SK-N-SH (cell line): ENCODE measurements at regions not wholly inside any gene's neighbourhood (a gene's known extent, or its start where the extent isn't known, plus 50 kb on each side); places are given as distances from the start of the nearest gene placed in this dataset.

Experiments
- CTCF ChIA-PET: fragments of 300-600, 350-600 bp; formaldehyde crosslinking; extraction: SDS; loops from one replicate; lab custom pipeline; 2021; lab: Yijun Ruan, JAX
- POLR2A ChIA-PET: fragments of 350-600 bp; sonication (Branson Sonifier 250); formaldehyde crosslinking; extraction: SDS; loops from one replicate; lab custom pipeline; 2020; ENCODE audit warnings: antibody characterized with exemption, inconsistent platforms; lab: Yijun Ruan, JAX
- DNase-seq: peaks from one replicate; pipeline ENCODE4 v3.0.0; 2012
- H2AFZ ChIP-seq: fragments of 200-600 bp; sonication (generic); 2 replicates; pipeline ENCODE4 v1.8.1; 2016; ENCODE audit warnings: antibody characterized with exemption, mild to moderate bottlenecking, low read depth
- H3F3A ChIP-seq: fragments of 200-600 bp; sonication (generic); replicated peaks from 2 replicates; pipeline ENCODE3; 2016; ENCODE audit warnings: antibody characterized with exemption, mild to moderate bottlenecking; ENCODE audit not compliant: insufficient read depth
- H3K27ac ChIP-seq, 2 experiments: fragments of 200-500 bp in 1 of 2; fragments of 200-600 bp in 1 of 2; sonication (Bioruptor generic) in 1 of 2; sonication (generic), shearing (Covaris generic) in 1 of 2; 2 replicates each; pipeline versions ENCODE4 v1.5.1 to v1.6.1; 2014 to 2016; ENCODE audit warnings: low read depth in 2 of 2, inconsistent platforms in 1 of 2, low read length in 1 of 2, mild to moderate bottlenecking in 1 of 2, mixed read lengths in 1 of 2
- H3K27me3 ChIP-seq: fragments of 200-600 bp; sonication (generic), shearing (Covaris generic); 2 replicates; pipeline ENCODE4 v1.6.1; 2016; ENCODE audit warnings: mixed run types; ENCODE audit not compliant: insufficient read depth
- H3K36me3 ChIP-seq, 2 experiments: fragments of 200-500 bp in 1 of 2; fragments of 200-600 bp in 1 of 2; sonication (Bioruptor generic) in 1 of 2; sonication (generic) in 1 of 2; replicated peaks in 1 of 2; 2 replicates each; pipeline versions ENCODE3 to v1.5.1; 2014 to 2016; ENCODE audit warnings: low read length in 1 of 2, mild to moderate bottlenecking in 1 of 2; ENCODE audit not compliant: insufficient read depth in 2 of 2, control insufficient read depth in 1 of 2
- H3K4me1 ChIP-seq, 2 experiments: fragments of 200-500 bp in 1 of 2; fragments of 200-600 bp in 1 of 2; sonication (Bioruptor generic) in 1 of 2; sonication (generic), shearing (Covaris generic) in 1 of 2; 2 replicates each; pipeline versions ENCODE4 v1.5.1 to v1.6.1; 2014 to 2016; ENCODE audit warnings: low read depth in 1 of 2, low read length in 1 of 2, mixed run types in 1 of 2; ENCODE audit not compliant: insufficient read depth in 2 of 2, control insufficient read depth in 1 of 2
- H3K4me2 ChIP-seq: fragments of 200-600 bp; sonication (generic), shearing (Covaris generic); 2 replicates; pipeline ENCODE4 v1.6.1; 2017; ENCODE audit warnings: mixed run types
- H3K4me3 ChIP-seq, 2 experiments: fragments of 200-500 bp in 1 of 2; fragments of 200-600 bp in 1 of 2; sonication (Bioruptor generic) in 1 of 2; sonication (generic), shearing (Covaris generic) in 1 of 2; 2 replicates each; pipeline versions ENCODE4 v1.5.1 to v1.8.1; 2014 to 2016; ENCODE audit warnings: low read depth in 2 of 2, inconsistent platforms in 1 of 2, low read length in 1 of 2, mild to moderate bottlenecking in 1 of 2, mixed read lengths in 1 of 2, moderate library complexity in 1 of 2
- H3K79me2 ChIP-seq: fragments of 200-600 bp; sonication (generic); 2 replicates; pipeline ENCODE4 v1.8.1; 2017; ENCODE audit warnings: mild to moderate bottlenecking; ENCODE audit not compliant: insufficient read depth
- H3K9ac ChIP-seq: fragments of 200-600 bp; sonication (generic); 2 replicates; pipeline ENCODE4 v1.6.1; 2017; ENCODE audit warnings: mixed run types
- H3K9me2 ChIP-seq: fragments of 200-600 bp; sonication (generic); 2 replicates; pipeline ENCODE4 v1.6.1; 2017; ENCODE audit warnings: mixed run types
- H3K9me3 ChIP-seq: fragments of 200-600 bp; sonication (generic); 2 replicates; pipeline ENCODE4 v1.6.1; 2017; ENCODE audit warnings: mixed run types, mild to moderate bottlenecking, moderate library complexity
- H4K20me1 ChIP-seq: fragments of 200-600 bp; sonication (generic); 2 replicates; pipeline ENCODE4 v1.6.1; 2017; ENCODE audit warnings: mild to moderate bottlenecking, mixed run types; ENCODE audit not compliant: insufficient read depth
- EP300 ChIP-seq, 2 experiments: IDR thresholded peaks; 2 replicates each; pipeline versions ENCODE4 v1.4.0 to v1.6.1; 2012; ENCODE audit warnings: borderline replicate concordance in 1 of 2, low read depth in 1 of 2, low read length in 1 of 2
- EZH2phosphoT487 ChIP-seq: fragments of 200-600 bp; sonication (generic); IDR thresholded peaks from 2 replicates; pipeline ENCODE4 v1.6.1; 2017; ENCODE audit warnings: low read depth, mixed run types, mild to moderate bottlenecking, antibody characterized with exemption, moderate library complexity, borderline replicate concordance
- GABPA ChIP-seq: IDR thresholded peaks from 2 replicates; pipeline ENCODE4 v1.4.0; 2012; ENCODE audit warnings: low read depth, mild to moderate bottlenecking
- GATA2 ChIP-seq: sonication (generic); formaldehyde crosslinking; IDR thresholded peaks from 2 replicates; pipeline ENCODE4 v1.5.0; 2020; ENCODE audit warnings: mild to moderate bottlenecking, missing genetic modification reagents
- NRF1 ChIP-seq: IDR thresholded peaks from 2 replicates; pipeline ENCODE4 v1.6.1; 2012; ENCODE audit warnings: low read depth, mild to moderate bottlenecking, low read length
- RCOR1 ChIP-seq: fragments of 150-350 bp; IDR thresholded peaks from 2 replicates; pipeline ENCODE4 v1.6.1; 2017; ENCODE audit warnings: antibody characterized with exemption, low read length
- SMC3 ChIP-seq: IDR thresholded peaks from 2 replicates; pipeline ENCODE4 v1.6.1; 2012; ENCODE audit warnings: low read depth, low read length, improper control_type of control experiment
- YY1 ChIP-seq: IDR thresholded peaks from 2 replicates; pipeline ENCODE4 v1.4.0; 2012; ENCODE audit warnings: low read depth, mild to moderate bottlenecking
- WGBS: methylation state at CpG from one replicate; pipeline ENCODE4 v1.1.6; 2017; ENCODE audit warnings: low lambda C conversion rate; 5-methylcytosine and 5-hydroxymethylcytosine counted together

DNA sequence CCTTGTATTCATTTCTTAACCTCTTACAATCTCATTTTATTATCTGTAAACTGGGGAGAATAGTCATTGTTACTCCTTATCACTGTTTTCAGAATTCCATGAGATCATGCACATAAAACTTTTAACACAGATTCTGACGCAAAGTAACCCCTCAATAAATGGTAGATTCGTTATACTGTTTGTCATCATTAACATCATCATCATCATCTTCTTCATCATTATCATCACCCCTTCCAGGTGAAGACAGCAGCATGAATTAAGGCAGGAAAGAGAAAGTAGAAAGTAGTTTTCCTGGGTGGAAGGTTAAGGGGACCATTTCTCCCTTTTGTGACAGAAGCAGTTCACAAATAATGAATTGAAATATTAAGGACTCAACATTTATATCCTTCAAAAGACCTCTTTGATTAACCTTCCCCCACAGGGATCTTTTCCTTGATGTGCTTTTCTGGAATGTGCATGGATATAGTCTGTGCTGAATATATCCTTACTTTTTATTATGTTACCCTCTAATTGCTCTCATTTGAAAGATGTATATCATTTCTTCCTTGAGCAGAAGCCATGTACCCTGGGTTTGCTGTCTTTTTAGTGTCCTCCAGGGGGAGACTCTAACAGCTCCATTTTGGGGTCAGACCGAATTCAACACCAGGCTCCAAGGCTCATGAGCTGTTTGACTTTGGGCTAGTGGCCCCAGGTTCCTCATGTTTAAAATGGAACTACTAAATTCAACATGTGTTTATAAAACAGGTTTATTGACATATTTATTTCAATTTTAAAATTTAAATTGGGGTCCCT lies 1029.9 kb upstream of the WWC1 start (continued):
- TF ChIP-seq GABPA (no peak), YY1 (no peak)

DNA sequence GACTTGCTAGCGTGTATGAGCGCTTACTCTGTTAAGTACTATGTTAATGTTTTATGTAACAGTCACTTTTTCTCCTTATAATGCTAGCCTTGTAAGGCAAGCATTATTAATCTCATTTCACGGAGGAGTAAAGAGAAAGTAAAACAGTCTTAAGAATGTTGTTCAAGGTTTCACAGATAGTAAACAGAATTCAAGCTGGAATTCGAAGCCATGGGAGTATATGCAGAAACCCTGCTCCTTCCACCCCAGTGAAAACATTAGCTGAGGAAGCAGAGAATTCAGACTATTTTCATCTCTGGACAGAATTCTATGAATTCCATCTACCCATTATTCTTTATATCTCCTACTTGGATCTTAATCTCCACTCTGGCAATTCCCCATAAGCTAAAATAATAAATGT lies 1028.3 kb upstream of the WWC1 start:
- no peaks in the 10 kb centered on the region for H3F3A ChIP-seq
- H3K27ac ChIP-seq = no peak overlapping the region
- no peak overlapping the region for H3K4me3 ChIP-seq
- no peak overlapping the region for H3K9ac ChIP-seq
- 38% methylated on average over 4 of the region's 4 CpGs for WGBS
- no peak for TF ChIP-seq SMC3
- no peak for TF ChIP-seq NRF1
- no peak overlapping the region for H3K4me2 ChIP-seq
- no peaks in the 10 kb centered on the region for H4K20me1 ChIP-seq
- H3K9me2 ChIP-seq = no peaks in the 10 kb centered on the region
- no peaks in the 10 kb centered on the region for H3K4me1 ChIP-seq
- no peaks in the 10 kb centered on the region for H3K27me3 ChIP-seq
- ChIA-PET POLR2A (no interaction called here), CTCF (no interaction called here)
- no peaks in the 10 kb centered on the region for H3K79me2 ChIP-seq
- H3K36me3 ChIP-seq = no peaks in the 10 kb centered on the region
- no peak for DNase-seq
- 0 out of 2 replicates have a peak overlapping the region, but pooled peaks have one; percentile 44 for H2AFZ ChIP-seq
- no peaks in the 10 kb centered on the region for H3K9me3 ChIP-seq

DNA sequence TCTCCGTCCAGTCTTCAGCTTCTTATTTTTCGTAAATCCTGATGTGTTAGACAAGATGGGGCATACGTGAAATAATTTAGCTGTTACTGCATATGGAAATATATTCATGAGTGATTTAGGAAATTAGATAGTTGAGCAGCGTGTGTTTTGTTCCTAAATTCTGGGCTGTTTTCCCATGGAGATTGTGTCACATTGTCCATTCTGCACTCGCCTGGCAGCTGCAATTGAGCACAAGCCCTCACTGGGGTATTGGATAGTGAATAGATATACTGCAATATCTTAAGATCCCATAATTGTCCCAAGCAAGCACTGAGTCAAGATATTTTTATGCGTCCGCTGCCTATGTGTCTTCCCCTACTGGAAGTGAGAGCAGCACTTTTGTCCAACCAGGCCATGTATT lies 1027.1 kb upstream of the WWC1 start:
- Histone ChIP-seq H3K9ac (no peak overlapping the region), H3K27me3 (no peaks in the 10 kb centered on the region), H3K4me2 (no peak overlapping the region), H3K27ac (no peak overlapping the region), H3K36me3 (no peaks in the 10 kb centered on the region), H3F3A (no peaks in the 10 kb centered on the region), H3K9me3 (no peaks in the 10 kb centered on the region), H3K4me1 (no peaks in the 10 kb centered on the region), H3K4me3 (no peak overlapping the region)
- CTCF ChIA-PET = no interaction called here
- WGBS = 89% methylated on average over 7 of the region's 7 CpGs
- no peak for DNase-seq
- TF ChIP-seq GATA2 = no peak
- TF ChIP-seq, all 33 proteins: peak for 0
- H3K79me2 ChIP-seq = no peaks in the 10 kb centered on the region
- no peaks in the 10 kb centered on the region for H3K9me2 ChIP-seq
- no peak overlapping the region for H2AFZ ChIP-seq
- POLR2A ChIA-PET = no interaction called here
- no peaks in the 10 kb centered on the region for H4K20me1 ChIP-seq

DNA sequence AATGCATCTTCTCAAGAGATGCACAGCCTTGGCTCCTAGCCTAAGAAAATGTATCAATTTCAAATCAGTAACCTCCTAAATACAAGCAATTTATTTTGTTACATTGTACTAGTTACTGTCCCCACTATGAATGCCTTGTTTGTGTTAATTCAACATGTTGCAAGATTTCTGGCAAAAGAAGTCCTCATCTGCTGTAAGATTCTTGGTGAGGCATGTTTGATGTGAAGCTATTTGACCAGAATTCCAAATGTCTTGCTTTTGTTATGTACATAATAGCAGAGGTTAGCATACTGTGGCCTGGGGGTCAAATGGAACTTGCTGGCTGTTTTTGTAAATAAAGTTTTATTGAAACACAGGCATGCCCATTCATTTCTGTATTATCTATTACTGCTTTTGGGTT lies 1023.1 kb upstream of the WWC1 start:
- Histone ChIP-seq H3K4me2 (no peak overlapping the region), H3K79me2 (no peaks in the 10 kb centered on the region), H3K9me2 (no peaks in the 10 kb centered on the region), H4K20me1 (no peaks in the 10 kb centered on the region), H3K9ac (no peak overlapping the region), H3K9me3 (no peaks in the 10 kb centered on the region), H2AFZ (no peak overlapping the region), H3K27me3 (no peaks in the 10 kb centered on the region), H3K27ac (no peak overlapping the region), H3K36me3 (no peaks in the 10 kb centered on the region), H3K4me3 (no peak overlapping the region), H3F3A (no peaks in the 10 kb centered on the region), H3K4me1 (no peaks in the 10 kb centered on the region; a peak in 1 of 4 replicates)
- TF ChIP-seq EP300 (IDR thresholded peaks at IDR 0.05; ENCODE audit: borderline replicate concordance in 1 of 2, low read depth in 1 of 2, low read length in 1 of 2) (no peak), RCOR1 (no peak), EZH2phosphoT487 (no peak)
- DNase-seq = no peak
- CTCF ChIA-PET = no interaction called here
- POLR2A ChIA-PET = no interaction called here
